Activated CD4-positive, alpha-beta T cell treated with anti-CD3 and anti-CD28 coated beads, Interleukin-2, amount 50 U/mL, for 4 hours (primary cell): ENCODE measurements at regions not wholly inside any gene's neighbourhood (a gene's known extent, or its start where the extent isn't known, plus 50 kb on each side); places are given as distances from the start of the nearest gene placed in this dataset.

Experiments
- DNase-seq, 2 experiments: peaks; one replicate each; pipeline ENCODE4 v3.0.0-alpha.2; 2020

DNA sequence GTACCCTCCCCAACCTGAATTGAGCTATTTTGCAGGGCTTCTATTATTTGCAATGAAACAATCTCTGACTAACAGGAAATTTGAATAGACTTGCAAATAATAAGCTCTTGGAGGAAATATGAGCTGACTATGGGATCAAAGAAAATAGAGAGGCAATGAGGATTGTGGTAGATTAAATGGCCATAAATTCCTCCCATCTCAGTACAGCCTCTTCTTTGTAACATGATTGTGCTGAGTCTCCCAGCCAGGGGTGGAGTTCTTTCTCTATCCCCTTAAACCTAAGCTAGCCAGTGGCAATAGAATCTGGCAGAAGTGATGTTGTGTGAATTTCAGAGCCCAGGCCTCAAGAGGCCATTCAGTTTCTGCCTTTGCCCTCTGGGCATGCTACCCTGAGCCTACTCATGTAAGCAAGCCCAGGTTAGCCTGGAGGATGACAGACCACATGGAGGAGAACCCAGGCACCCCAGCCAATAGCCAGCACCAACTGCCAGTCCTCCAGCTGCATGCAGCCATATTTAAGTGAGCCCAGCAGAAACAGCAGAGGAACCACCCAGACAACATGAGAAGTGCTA is 86.8 kb upstream of the TP53I11 start:
- no peak for DNase-seq

DNA sequence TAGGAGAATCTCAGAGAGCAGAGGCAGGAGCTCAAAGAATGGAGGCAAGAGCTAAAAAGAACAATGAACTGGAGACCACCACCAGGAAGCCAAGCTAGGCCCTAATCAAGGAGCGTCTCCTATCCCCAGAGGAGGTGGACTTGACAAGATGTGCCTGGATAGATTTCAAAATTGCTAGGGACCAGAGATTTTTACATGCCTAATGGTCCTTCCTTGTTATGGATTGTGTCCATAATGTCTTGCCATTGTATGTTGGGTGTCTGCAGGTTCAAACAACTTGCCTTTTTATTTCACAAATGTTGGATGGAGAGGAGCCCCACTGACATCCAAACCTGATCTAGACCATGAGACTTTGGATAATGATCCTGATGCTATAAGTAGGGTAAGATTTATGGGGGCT is 88.2 kb upstream of the TP53I11 start:
- no peak for DNase-seq

DNA sequence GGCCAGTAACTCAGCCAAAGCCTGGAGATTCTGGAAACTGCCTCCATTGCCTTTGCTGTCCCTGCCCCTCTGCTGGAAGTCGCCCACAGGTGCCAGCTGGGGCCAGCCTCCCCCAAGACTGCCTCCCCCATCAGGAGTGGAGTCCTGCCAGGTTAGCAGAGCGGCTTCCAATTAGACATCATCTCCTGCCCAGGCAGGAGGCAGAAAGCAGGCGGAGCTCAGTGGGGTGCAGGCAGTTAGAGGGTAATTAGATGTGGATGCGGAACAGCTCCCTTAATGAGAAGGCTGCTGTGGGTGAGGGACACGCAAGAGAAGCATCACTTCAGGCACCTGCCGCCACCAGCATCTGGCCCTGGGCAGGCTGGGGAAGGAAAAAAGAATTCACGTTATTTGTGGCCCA is 90.9 kb upstream of the TP53I11 start:
- no peak for DNase-seq

DNA sequence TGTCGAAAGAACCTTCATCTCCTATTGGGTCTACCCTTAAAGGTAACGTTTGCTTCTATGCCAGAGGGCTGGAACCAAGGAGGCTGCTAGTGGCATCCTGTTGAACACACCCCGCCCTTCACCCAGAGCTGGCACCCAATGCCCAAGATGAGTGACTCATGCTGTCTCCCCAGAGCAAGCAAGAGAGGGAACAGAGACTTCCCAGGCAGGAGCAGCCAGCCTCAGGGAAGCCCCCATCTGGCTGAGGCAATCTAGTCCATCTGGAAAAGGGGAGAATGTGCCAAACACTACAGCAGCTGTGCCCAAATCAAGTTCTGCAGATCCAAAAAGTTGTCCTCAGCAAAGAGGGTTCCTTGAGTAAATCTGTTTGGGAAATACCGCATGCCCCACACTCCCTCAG is 91.9 kb upstream of the TP53I11 start:
- DNase-seq: no peak

- no peak for DNase-seq
These were observed 93.2 kb upstream of the TP53I11 start for GRCh38 chr11:45043755-45044475.

DNA sequence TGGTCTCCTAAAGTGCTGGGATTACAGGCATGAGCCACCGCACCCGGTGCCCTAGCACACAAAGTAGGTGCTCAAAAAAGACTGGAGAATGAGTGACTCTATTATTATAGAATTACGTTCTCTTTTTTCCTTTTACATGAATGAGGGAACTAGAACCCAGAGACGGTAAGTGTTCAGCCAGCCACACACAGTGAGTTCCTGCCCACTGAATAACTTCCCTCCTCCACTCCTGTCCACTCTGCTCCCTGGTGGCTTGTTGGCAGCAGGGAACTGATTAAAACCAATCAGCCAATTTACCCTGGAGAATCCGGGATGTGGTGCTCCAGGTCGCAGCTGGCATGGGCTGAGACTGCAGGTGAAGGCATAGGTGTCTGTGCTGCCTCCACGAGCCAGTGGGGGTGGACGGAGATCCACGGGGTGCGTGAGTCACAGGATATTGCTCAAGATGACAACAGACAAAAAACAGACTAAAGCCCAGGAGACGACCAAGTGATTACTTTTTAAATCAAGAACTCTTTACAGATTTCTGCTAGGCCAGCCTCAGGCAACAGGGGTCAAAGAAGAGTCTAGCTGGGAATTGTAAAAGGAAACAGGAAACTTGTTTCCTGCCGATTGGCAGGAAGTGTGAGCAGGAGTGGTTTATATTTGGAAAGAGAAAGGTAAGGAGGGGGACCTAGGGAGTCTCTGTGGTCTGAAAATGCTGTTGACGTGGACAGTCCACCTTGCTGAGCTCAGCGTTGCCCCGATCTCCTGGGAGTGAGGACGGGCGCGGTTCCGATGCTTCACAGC is 95.2 kb upstream of the TP53I11 start:
- peak in 1 of 2 experiments; percentile 6 for DNase-seq

DNA sequence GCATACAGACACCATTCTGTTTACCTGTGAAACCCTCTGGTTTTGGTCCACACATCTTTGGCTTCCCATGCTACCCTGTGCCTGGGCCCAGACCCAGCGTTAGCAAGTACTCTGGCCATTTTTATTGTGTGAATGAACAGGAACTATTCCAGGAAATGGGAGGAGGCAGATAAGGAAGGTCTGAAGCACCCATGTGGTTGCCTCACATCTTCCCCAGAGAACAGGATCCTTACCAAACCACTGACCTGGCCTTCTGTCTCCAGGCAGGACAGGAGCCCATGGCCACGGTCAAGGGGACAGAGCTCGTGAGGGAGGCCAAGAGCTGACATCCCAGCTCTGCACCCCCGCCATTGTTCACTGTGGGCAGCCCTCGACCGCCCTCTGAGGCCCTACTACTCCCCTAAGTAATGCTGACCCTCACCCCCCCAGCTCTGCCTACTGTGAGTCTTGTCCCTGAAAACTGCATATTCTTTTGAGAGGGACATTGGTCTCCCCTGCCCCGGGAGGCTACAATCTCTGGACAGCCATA is 97.7 kb upstream of the TP53I11 start:
- no peak for DNase-seq

DNA sequence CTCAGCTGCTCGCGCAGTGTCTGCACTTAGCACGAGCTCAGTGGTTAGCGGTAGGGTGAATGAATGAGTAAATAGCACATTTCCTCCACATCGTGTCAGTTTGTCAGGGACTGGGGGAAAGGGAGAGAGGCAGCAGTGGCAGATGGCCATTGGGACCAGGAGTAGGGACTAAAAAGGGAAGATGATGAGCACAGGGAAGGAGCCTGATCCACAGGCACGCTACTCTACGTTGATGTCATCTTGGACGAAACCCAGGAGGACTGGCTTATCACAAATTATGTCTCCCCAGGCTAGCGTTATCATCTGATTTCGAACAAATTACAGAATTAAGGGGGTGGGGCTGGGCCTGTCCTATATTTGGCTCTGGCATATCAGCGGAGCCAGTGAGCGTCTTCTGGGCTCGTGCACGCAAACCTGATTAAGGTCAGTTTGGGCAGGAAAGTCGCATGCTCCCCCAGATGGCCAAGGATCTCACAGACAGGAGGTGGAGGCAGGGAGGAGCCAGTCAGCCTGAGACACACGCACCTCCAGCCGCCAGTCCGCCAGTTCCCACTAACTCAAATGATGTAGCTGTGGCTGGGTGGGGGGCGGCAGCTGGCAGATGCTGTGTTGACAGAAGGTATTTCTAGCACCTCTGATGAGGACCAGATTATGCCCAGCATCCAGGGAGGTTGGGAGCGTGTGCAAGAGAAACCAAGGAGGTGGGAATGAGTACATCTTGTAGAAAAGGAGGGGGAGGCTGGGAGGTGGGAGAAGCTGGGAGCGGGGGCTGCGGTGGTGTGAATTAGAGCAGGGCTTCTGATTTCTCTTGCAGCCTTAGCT is 97.4 kb upstream of the PRDM11 start:
- DNase-seq: no peak

DNA sequence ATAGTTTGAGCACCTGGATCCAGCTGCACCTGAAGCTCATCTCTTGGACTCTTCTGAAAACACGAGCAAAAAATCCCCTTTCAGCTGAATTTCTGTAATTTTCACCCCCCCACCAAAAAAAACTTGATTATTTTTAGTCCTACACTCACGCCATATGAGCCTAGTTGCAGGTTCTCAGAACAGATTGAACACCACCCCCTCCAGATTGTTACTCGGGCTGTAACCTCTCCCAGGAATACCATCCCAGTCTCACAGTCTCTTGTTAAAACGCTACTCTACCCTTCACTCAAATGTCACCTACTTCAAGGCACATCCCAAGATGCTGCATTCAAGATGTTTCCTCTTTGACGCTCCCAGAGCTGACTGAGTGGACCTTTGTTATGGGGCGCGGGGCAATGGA is 96.3 kb upstream of the PRDM11 start:
- no peak for DNase-seq

DNA sequence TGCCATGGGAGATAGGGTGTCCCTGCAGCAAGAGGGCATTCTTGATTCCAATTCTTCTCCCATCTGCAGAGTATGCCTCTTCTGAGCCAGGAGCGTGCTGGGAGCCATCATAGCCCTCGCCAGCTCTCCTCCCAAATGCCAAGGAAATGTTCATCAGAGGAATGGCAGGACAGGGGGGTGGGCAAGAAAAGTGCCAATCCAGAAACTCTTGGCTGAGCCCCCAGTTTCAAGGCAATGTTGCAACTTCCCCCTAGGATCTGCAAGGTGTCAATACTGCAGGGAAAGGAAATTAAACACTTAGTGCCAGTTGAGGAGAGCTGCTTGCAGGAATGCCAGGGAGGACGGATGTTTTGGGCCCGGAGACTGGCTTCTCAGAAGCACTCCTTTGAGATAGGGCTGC is 94.8 kb upstream of the PRDM11 start:
- no peak for DNase-seq

- DNase-seq: no peak
These were observed 94.1 kb upstream of the PRDM11 start for GRCh38 chr11:45052361-45052760.

DNA sequence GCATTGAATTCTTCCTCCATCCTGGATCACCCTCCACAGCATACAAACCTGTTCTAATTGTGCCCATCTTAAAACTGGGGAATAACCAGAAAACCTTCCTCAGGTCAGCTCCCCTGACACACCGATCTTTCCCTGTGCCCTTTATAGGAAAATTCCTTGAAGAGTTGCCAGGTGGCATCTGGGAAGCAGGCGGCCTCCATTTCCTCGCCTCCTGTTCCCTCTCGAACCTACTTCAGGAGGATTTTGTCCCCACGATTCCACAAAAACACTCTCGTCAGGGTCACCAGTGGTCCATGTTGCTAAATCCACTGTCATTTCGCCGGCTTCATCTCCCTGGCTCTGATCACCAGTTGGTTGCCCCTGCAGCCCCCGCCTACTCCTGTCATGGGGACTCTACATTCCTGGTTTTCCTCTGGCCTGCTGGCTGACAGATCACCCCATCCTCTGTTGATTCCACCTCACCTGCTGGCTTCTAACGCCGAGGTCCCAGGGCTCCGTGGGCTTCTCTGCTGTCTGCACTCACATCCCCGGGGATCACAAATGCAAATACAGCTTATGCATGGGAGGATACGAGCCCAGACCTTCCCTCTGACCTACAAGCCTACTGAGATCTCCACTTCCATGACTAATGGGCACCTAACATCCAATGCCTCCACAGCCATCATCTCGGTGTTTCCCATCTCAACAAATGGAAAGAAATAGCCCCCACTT is 92.5 kb upstream of the PRDM11 start:
- DNase-seq: no peak

- DNase-seq: no peak
These were observed 91.5 kb upstream of the PRDM11 start for GRCh38 chr11:45054956-45055355.

GRCh38 chr11:45056529-45056928 is 89.9 kb upstream of the PRDM11 start:
- DNase-seq: no peak

GRCh38 chr11:45057938-45058646 is 88.3 kb upstream of the PRDM11 start:
- DNase-seq: no peak

- no peak for DNase-seq
These were observed 87.8 kb upstream of the PRDM11 start for GRCh38 chr11:45058647-45058950.

GRCh38 chr11:45060707-45061106 is 85.7 kb upstream of the PRDM11 start:
- no peak for DNase-seq

- DNase-seq: no peak
These were observed 84.8 kb upstream of the PRDM11 start for GRCh38 chr11:45061641-45062040.

GRCh38 chr11:45062115-45062514 is 84.3 kb upstream of the PRDM11 start:
- DNase-seq: no peak

- no peak for DNase-seq
These were observed 83.3 kb upstream of the PRDM11 start for GRCh38 chr11:45062974-45063635.

GRCh38 chr11:45063669-45064068 is 82.8 kb upstream of the PRDM11 start:
- no peak for DNase-seq
